Astrocyte (in vitro differentiated cells and primary cell): ENCODE measurements at regions not wholly inside any gene's neighbourhood (a gene's known extent, or its start where the extent isn't known, plus 50 kb on each side); places are given as distances from the start of the nearest gene placed in this dataset.
"Not testable (repeated sequence)": the region's sequence is repeated elsewhere in the genome, so short reads cannot be mapped to it uniquely, and the experiment has no call there.

Experiments used
- DNase-seq: peaks from one replicate; pipeline ENCODE4 v3.0.0-alpha.2; 2010; ENCODE audit warnings: low read depth
- FAIRE-seq: peaks from 2 replicates; lab custom pipeline; 2011; peaks lifted over from hg19 to GRCh38; lab: Jason Lieb, UNC
- H2AFZ ChIP-seq: 2 replicates; pipeline ENCODE4 v1.6.0; 2012; ENCODE audit warnings: low read depth, low read length, inconsistent platforms
- H3K27ac ChIP-seq: 2 replicates; pipeline ENCODE4 v1.5.1; 2011; ENCODE audit warnings: low read depth, low read length, inconsistent platforms
- H3K27me3 ChIP-seq: 2 replicates; pipeline ENCODE4 v1.6.0; 2011; ENCODE audit warnings: low read length, inconsistent platforms; ENCODE audit not compliant: insufficient read depth
- H3K36me3 ChIP-seq: 2 replicates; pipeline ENCODE4 v1.5.1; 2011; ENCODE audit warnings: low read length, inconsistent platforms; ENCODE audit not compliant: insufficient read depth
- H3K4me1 ChIP-seq: 2 replicates; pipeline ENCODE4 v1.5.1; 2011; ENCODE audit warnings: low read length, inconsistent platforms; ENCODE audit not compliant: insufficient read depth
- H3K4me2 ChIP-seq: 2 replicates; pipeline ENCODE4 v1.6.0; 2012; ENCODE audit warnings: low read length, inconsistent platforms
- H3K4me3 ChIP-seq: 2 replicates; pipeline ENCODE4 v1.5.1; 2011; ENCODE audit warnings: low read depth, mild to moderate bottlenecking, low read length, inconsistent platforms; ENCODE audit not compliant: insufficient read depth
- H3K79me2 ChIP-seq: 2 replicates; pipeline ENCODE4 v1.6.0; 2012; ENCODE audit warnings: mild to moderate bottlenecking, low read length, inconsistent platforms; ENCODE audit not compliant: insufficient read depth
- H3K9ac ChIP-seq: 2 replicates; pipeline ENCODE4 v1.6.0; 2012; ENCODE audit warnings: mild to moderate bottlenecking, low read length, inconsistent platforms
- H3K9me3 ChIP-seq: 2 replicates; pipeline ENCODE4 v1.5.1; 2012; ENCODE audit warnings: low read depth, mild to moderate bottlenecking, low read length, inconsistent platforms; ENCODE audit not compliant: insufficient read depth
- H4K20me1 ChIP-seq: 2 replicates; pipeline ENCODE4 v1.6.0; 2012; ENCODE audit warnings: low read length, inconsistent platforms; ENCODE audit not compliant: insufficient read depth
- H3K27ac Mint-ChIP-seq: one replicate; pipeline ENCODE4 v1.8.0; 2021; ENCODE audit warnings: mild to moderate bottlenecking, mixed read lengths; ENCODE audit not compliant: unreplicated experiment
- H3K27me3 Mint-ChIP-seq: one replicate; pipeline ENCODE4 v1.8.0; 2021; ENCODE audit warnings: low read depth, mixed read lengths; ENCODE audit not compliant: unreplicated experiment
- H3K36me3 Mint-ChIP-seq: one replicate; pipeline ENCODE4 v1.8.0; 2021; ENCODE audit warnings: low read depth, mixed read lengths; ENCODE audit not compliant: unreplicated experiment
- H3K4me1 Mint-ChIP-seq: one replicate; pipeline ENCODE4 v1.8.0; 2021; ENCODE audit warnings: low read depth, mixed read lengths; ENCODE audit not compliant: unreplicated experiment
- H3K4me3 Mint-ChIP-seq: one replicate; pipeline ENCODE4 v1.8.0; 2021; ENCODE audit warnings: mild to moderate bottlenecking, moderate library complexity, mixed read lengths; ENCODE audit not compliant: unreplicated experiment
- H3K9me3 Mint-ChIP-seq: one replicate; pipeline ENCODE4 v1.8.0; 2021; ENCODE audit warnings: mild to moderate bottlenecking, mixed read lengths; ENCODE audit not compliant: unreplicated experiment
- EZH2 ChIP-seq: IDR thresholded peaks from 2 replicates; pipeline ENCODE4 v1.6.1; 2012; ENCODE audit warnings: mild to moderate bottlenecking, low read length, inconsistent platforms; ENCODE audit not compliant: insufficient read depth
- TF ChIP-seq, protein P1 (sequence below): IDR thresholded peaks from 2 replicates; pipeline ENCODE4 v1.5.1; 2011; ENCODE audit warnings: low read depth, mild to moderate bottlenecking, inconsistent platforms, low read length, moderate library complexity; ENCODE audit not compliant: insufficient read depth

DNA sequence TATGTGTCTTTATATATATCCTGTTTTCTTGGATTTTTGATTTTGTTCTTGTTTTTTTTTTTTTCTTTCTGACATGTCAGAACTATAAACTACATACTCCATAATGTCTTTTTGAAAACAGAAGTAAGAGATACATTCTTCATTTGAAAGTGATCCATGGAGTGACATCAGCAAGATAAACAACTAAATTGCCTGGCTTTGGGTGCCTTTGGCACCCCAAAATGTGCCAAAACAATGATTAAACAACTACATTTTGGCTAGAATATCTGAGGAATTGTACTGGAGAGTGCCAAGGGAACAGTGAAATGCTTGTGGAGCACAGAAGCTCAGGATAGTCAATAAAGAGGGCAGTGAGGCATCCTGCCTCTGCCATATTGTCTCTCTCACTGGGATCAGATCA lies 766.1 kb upstream of the ANO3 start:
- FAIRE-seq: no peak

DNA sequence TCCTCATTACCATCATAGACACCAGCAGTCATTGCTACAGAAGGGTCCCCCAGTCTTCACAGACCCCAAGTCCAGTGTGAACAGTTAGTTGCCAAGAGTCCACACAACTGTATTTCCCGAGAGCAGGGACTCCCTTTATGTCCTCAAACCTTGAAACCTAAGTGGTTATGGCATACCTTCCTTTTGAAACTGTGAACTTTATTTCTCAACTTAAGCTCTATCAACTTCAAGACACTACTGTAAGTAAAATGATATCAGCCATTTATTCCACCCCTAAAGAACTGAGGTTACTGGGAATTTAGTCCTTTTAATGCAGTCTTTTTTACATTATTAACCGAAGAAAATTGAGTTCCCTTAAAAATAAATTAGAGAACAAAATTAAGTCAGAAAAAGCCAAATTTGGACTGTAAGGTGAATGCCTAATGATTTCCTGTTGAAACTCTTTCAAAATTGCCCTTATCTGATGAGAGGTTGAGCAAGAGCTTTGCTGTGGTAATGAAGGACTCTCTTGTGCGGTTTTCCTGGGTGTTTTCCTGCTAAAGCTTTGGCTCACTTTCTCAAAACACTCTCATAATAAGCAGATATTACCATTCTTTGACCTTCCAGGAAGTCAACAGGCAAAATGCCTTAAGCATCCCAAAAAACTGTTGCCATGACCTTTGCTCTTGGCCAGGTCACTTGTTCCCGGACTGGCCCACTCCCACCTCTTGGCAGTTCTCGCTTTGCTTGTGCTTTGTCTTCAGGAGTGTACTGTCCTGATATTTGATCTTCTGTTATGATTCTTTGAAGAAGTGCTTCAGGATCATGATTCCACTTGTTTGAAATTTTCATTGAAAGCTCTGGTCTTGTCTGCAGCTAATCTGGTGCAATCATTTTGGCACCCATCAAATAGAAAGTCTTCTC lies 765.4 kb upstream of the ANO3 start:
- H3K4me1 ChIP-seq: no peaks in the 10 kb centered on the region
- no peak for TF ChIP-seq EZH2
- TF ChIP-seq, protein P1, sequence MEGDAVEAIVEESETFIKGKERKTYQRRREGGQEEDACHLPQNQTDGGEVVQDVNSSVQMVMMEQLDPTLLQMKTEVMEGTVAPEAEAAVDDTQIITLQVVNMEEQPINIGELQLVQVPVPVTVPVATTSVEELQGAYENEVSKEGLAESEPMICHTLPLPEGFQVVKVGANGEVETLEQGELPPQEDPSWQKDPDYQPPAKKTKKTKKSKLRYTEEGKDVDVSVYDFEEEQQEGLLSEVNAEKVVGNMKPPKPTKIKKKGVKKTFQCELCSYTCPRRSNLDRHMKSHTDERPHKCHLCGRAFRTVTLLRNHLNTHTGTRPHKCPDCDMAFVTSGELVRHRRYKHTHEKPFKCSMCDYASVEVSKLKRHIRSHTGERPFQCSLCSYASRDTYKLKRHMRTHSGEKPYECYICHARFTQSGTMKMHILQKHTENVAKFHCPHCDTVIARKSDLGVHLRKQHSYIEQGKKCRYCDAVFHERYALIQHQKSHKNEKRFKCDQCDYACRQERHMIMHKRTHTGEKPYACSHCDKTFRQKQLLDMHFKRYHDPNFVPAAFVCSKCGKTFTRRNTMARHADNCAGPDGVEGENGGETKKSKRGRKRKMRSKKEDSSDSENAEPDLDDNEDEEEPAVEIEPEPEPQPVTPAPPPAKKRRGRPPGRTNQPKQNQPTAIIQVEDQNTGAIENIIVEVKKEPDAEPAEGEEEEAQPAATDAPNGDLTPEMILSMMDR: no peak
- H3K4me2 ChIP-seq: no peak overlapping the region
- Mint-ChIP-seq H3K27me3 (no peaks in the 10 kb centered on the region), H3K9me3 (no peaks in the 10 kb centered on the region), H3K4me1 (no peaks in the 10 kb centered on the region), H3K27ac (no peak overlapping the region), H3K4me3 (no peak overlapping the region), H3K36me3 (no peaks in the 10 kb centered on the region)
- no peak overlapping the region for H3K4me3 ChIP-seq
- no peak overlapping the region for H2AFZ ChIP-seq
- H4K20me1 ChIP-seq: no peaks in the 10 kb centered on the region
- H3K79me2 ChIP-seq: no peaks in the 10 kb centered on the region
- no peak overlapping the region for H3K27ac ChIP-seq
- H3K36me3 ChIP-seq: no peaks in the 10 kb centered on the region
- no peak overlapping the region for H3K9ac ChIP-seq
- no peaks in the 10 kb centered on the region for H3K9me3 ChIP-seq
- peak; percentile 25 for DNase-seq
- H3K27me3 ChIP-seq: no peaks in the 10 kb centered on the region
- FAIRE-seq: no peak

More for the DNA sequence above, 766.1 kb upstream of the ANO3 start:
- H3K4me3 Mint-ChIP-seq: no peak overlapping the region
- TF ChIP-seq, protein P1: no peak
- no peak for TF ChIP-seq EZH2
- Histone ChIP-seq H2AFZ (no peak overlapping the region), H4K20me1 (no peaks in the 10 kb centered on the region), H3K79me2 (no peaks in the 10 kb centered on the region), H3K9me3 (no peaks in the 10 kb centered on the region), H3K4me2 (no peak overlapping the region), H3K4me1 (no peaks in the 10 kb centered on the region), H3K27me3 (no peaks in the 10 kb centered on the region), H3K36me3 (no peaks in the 10 kb centered on the region), H3K9ac (no peak overlapping the region), H3K4me3 (no peak overlapping the region), H3K27ac (no peak overlapping the region)
- no peaks in the 10 kb centered on the region for H3K9me3 Mint-ChIP-seq
- no peaks in the 10 kb centered on the region for H3K27me3 Mint-ChIP-seq
- DNase-seq: no peak
- no peaks in the 10 kb centered on the region for H3K4me1 Mint-ChIP-seq
- H3K27ac Mint-ChIP-seq: no peak overlapping the region
- H3K36me3 Mint-ChIP-seq: no peaks in the 10 kb centered on the region

DNA sequence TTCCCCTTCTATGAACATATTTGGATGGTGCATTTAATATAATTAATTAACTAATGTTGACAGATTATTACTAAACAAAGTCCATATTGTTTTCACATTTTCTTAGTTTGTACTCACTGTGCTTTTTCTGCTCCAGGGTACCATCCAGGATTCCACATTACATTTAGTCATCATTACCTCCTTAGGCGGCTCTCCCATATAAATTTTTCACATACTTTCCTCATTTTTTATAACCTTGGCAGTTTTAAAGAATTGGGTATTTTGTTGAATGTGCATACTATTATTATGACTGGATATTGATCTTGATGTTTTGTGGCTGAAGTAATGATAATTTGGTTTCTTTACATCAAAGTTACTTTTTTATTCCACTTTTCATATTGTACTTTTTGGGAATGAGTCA lies 755.6 kb upstream of the ANO3 start:
- no peaks in the 10 kb centered on the region for H3K9me3 ChIP-seq
- no peaks in the 10 kb centered on the region for H3K27me3 ChIP-seq
- DNase-seq: no peak
- no peaks in the 10 kb centered on the region for H3K79me2 ChIP-seq
- no peaks in the 10 kb centered on the region for H3K9me3 Mint-ChIP-seq
- H3K4me3 Mint-ChIP-seq: no peak overlapping the region
- H3K9ac ChIP-seq: no peak overlapping the region
- no peaks in the 10 kb centered on the region for H3K36me3 Mint-ChIP-seq
- no peaks in the 10 kb centered on the region for H3K4me1 ChIP-seq
- no peak overlapping the region for H3K4me3 ChIP-seq
- H2AFZ ChIP-seq: no peak overlapping the region
- no peak overlapping the region for H3K27ac Mint-ChIP-seq
- H3K27me3 Mint-ChIP-seq: no peaks in the 10 kb centered on the region
- FAIRE-seq: no peak
- H3K27ac ChIP-seq: no peak overlapping the region
- H3K4me2 ChIP-seq: no peak overlapping the region
- no peaks in the 10 kb centered on the region for H3K4me1 Mint-ChIP-seq
- TF ChIP-seq, protein P1: no peak
- no peak for TF ChIP-seq EZH2
- no peaks in the 10 kb centered on the region for H3K36me3 ChIP-seq
- no peaks in the 10 kb centered on the region for H4K20me1 ChIP-seq

DNA sequence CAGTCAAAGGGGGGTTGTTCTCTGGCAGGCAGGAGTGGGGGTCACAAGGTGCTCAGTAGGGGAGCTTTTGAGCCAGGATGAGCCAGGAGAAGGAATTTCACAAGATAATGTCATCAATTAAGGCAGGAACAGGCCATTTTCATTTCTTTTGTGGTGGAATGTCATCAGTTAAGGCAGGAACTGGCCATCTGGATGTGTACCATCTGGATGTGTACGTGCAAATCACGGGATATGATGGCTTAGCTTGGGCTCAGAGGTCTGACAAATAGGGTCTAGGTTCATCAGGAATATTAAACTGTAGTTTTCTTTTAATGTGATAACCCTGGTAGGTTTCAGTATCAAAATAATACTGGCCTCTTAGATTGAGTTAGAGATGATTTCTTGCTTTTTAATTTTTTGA lies 752.4 kb upstream of the ANO3 start:
- not testable (repeated sequence) for H3K27me3 ChIP-seq, H3K27me3 Mint-ChIP-seq, H2AFZ ChIP-seq, H3K27ac Mint-ChIP-seq, H4K20me1 ChIP-seq, H3K4me2 ChIP-seq, H3K9me3 Mint-ChIP-seq, H3K9ac ChIP-seq, H3K4me1 Mint-ChIP-seq, H3K36me3 Mint-ChIP-seq, H3K36me3 ChIP-seq, H3K79me2 ChIP-seq, H3K27ac ChIP-seq, H3K9me3 ChIP-seq, DNase-seq, FAIRE-seq, H3K4me3 Mint-ChIP-seq, H3K4me3 ChIP-seq, H3K4me1 ChIP-seq
